BLaER1 treated with 17β-estradiol and CSF1 and Interleukin-3, amounts not matched to agents 10 nM and 100 nM (cell line): ENCODE measurements at regions not wholly inside any gene's neighbourhood (a gene's known extent, or its start where the extent isn't known, plus 50 kb on each side); places are given as distances from the start of the nearest gene placed in this dataset.

Experiments
- H3K27ac ChIP-seq, 11 experiments: shearing (Covaris generic); formaldehyde crosslinking; 2 replicates each; pipeline ENCODE4 v1.8.1; 2022
- H3K27me3 ChIP-seq, 11 experiments: shearing (Covaris generic); formaldehyde crosslinking; 2 replicates each; pipeline ENCODE4 v1.8.1; 2022
- H3K36me3 ChIP-seq, 11 experiments: shearing (Covaris generic); formaldehyde crosslinking; 2 replicates each; pipeline ENCODE4 v1.8.1; 2022
- H3K4me1 ChIP-seq, 10 experiments: shearing (Covaris generic); formaldehyde crosslinking; 2 replicates each; pipeline ENCODE4 v1.8.1; 2022
- H3K4me2 ChIP-seq, 11 experiments: shearing (Covaris generic); formaldehyde crosslinking; 2 replicates each; pipeline ENCODE4 v1.8.1; 2022
- H3K4me3 ChIP-seq, 10 experiments: shearing (Covaris generic); formaldehyde crosslinking; 2 replicates each; pipeline ENCODE4 v1.8.1; 2022
- H3K9ac ChIP-seq, 11 experiments: shearing (Covaris generic); formaldehyde crosslinking; 2 replicates each; pipeline ENCODE4 v1.8.1; 2022
- H3K9me3 ChIP-seq, 11 experiments: shearing (Covaris generic); formaldehyde crosslinking; replicated peaks in 1 of 11; 2 replicates each; pipeline ENCODE4 v1.8.1; 2022
- H4K20me1 ChIP-seq, 11 experiments: shearing (Covaris generic); formaldehyde crosslinking; 2 replicates each; pipeline ENCODE4 v1.8.1; 2022
- Cebpa-rat ChIP-seq, 11 experiments: shearing (Covaris generic); IDR thresholded peaks; 2 replicates each; pipeline ENCODE4 v1.8.1; 2022

- Histone ChIP-seq H3K36me3 (no peaks in the 10 kb centered on the region), H3K27ac (no peak overlapping the region), H3K4me2 (no peak overlapping the region), H3K4me1 (peaks cover 0 to 6% (median 0%) of the 10 kb centered on the region in 10 experiments; a peak in 1 of 20 replicates), H3K9me3 (peaks cover 0 to 15% (median 0%) of the 10 kb centered on the region in 11 experiments; a peak in 6 of 22 replicates), H3K27me3 (peaks cover 0 to 8% (median 0%) of the 10 kb centered on the region in 11 experiments; a peak in 5 of 22 replicates), H3K4me3 (no peak overlapping the region), H3K9ac (no peak overlapping the region), H4K20me1 (no peaks in the 10 kb centered on the region)
- TF ChIP-seq Cebpa-rat (IDR thresholded peaks at IDR 0.05) = no peak
Measured at GRCh38 chr20:56964901-56965300, 301.5 kb downstream of the BMP7 start.

GRCh38 chr20:56967916-56968315 is 298.5 kb downstream of the BMP7 start:
- H3K4me2 ChIP-seq = no peak overlapping the region

GRCh38 chr20:56968376-56969048 is 297.9 kb downstream of the BMP7 start:
- peaks cover 0 to 5% (median 0%) of the 10 kb centered on the region in 10 experiments; a peak in 1 of 20 replicates for H3K4me1 ChIP-seq
- H3K9me3 ChIP-seq = peaks cover 0 to 9% (median 0%) of the 10 kb centered on the region in 11 experiments; a peak in 4 of 22 replicates

More at GRCh38 chr20:56967916-56968315, 298.5 kb downstream of the BMP7 start:
- TF ChIP-seq Cebpa-rat (IDR thresholded peaks at IDR 0.05) = no peak
- Histone ChIP-seq H3K9me3 (peaks cover 0 to 9% (median 0%) of the 10 kb centered on the region in 11 experiments; a peak in 6 of 22 replicates), H3K9ac (no peak overlapping the region), H3K27ac (no peak overlapping the region), H3K4me1 (peaks cover 0 to 6% (median 0%) of the 10 kb centered on the region in 10 experiments; a peak in 1 of 20 replicates), H3K27me3 (peaks cover 0 to 5% (median 0%) of the 10 kb centered on the region in 11 experiments; a peak in 3 of 22 replicates), H3K36me3 (no peaks in the 10 kb centered on the region), H4K20me1 (no peaks in the 10 kb centered on the region; a peak in 1 of 22 replicates), H3K4me3 (no peak overlapping the region)

GRCh38 chr20:56974499-56975250 is 291.8 kb downstream of the BMP7 start:
- Histone ChIP-seq H3K9me3 (no peaks in the 10 kb centered on the region), H3K27ac (0 out of 22 replicates have a peak overlapping the region, but pooled peaks of 1 of the 11 experiments have one; percentile 7), H3K4me1 (peaks cover 0 to 17% (median 9%) of the 10 kb centered on the region in 10 experiments; a peak in 16 of 20 replicates), H4K20me1 (no peaks in the 10 kb centered on the region; a peak in 2 of 22 replicates), H3K4me2 (peak overlapping the region in 10 of 11 experiments; percentile 1 to 67 (median 53); a peak in 18 of 22 replicates), H3K27me3 (peaks cover 30 to 44% (median 35%) of the 10 kb centered on the region in 11 experiments), H3K4me3 (no peak overlapping the region), H3K36me3 (no peaks in the 10 kb centered on the region), H3K9ac (no peak overlapping the region)
- peak in 1 of 11 experiments; percentile 69; a peak in 1 of 22 replicates for TF ChIP-seq Cebpa-rat (IDR thresholded peaks at IDR 0.05)

More at GRCh38 chr20:56968376-56969048, 297.9 kb downstream of the BMP7 start:
- H3K4me2 ChIP-seq = no peak overlapping the region
- no peaks in the 10 kb centered on the region; a peak in 1 of 22 replicates for H4K20me1 ChIP-seq
- H3K9ac ChIP-seq = no peak overlapping the region
- no peaks in the 10 kb centered on the region for H3K36me3 ChIP-seq
- no peak overlapping the region for H3K4me3 ChIP-seq
- H3K27me3 ChIP-seq = peaks cover under 1 to 10% (median 4%) of the 10 kb centered on the region in 11 experiments; a peak in 16 of 22 replicates
- TF ChIP-seq Cebpa-rat (IDR thresholded peaks at IDR 0.05) = no peak
- no peak overlapping the region for H3K27ac ChIP-seq

GRCh38 chr20:56975838-56976237 is 290.6 kb downstream of the BMP7 start:
- H3K4me2 ChIP-seq = peak overlapping the region in 1 of 11 experiments; percentile 45; a peak in 1 of 22 replicates
- H3K36me3 ChIP-seq = no peaks in the 10 kb centered on the region
- H3K27ac ChIP-seq = peak overlapping the region in 1 of 11 experiments; percentile 7; a peak in 1 of 22 replicates
- no peaks in the 10 kb centered on the region; a peak in 2 of 22 replicates for H4K20me1 ChIP-seq
- H3K9me3 ChIP-seq = no peaks in the 10 kb centered on the region
- no peak for TF ChIP-seq Cebpa-rat (IDR thresholded peaks at IDR 0.05)
- peaks cover 0 to 17% (median 9%) of the 10 kb centered on the region in 10 experiments; a peak in 16 of 20 replicates for H3K4me1 ChIP-seq
- peaks cover 30 to 44% (median 35%) of the 10 kb centered on the region in 11 experiments for H3K27me3 ChIP-seq
- H3K9ac ChIP-seq = no peak overlapping the region
- no peak overlapping the region for H3K4me3 ChIP-seq

- Histone ChIP-seq H3K9me3 (no peaks in the 10 kb centered on the region), H3K27me3 (peaks cover 30 to 44% (median 35%) of the 10 kb centered on the region in 11 experiments), H3K36me3 (no peaks in the 10 kb centered on the region), H3K4me3 (no peak overlapping the region), H3K9ac (no peak overlapping the region), H4K20me1 (no peaks in the 10 kb centered on the region; a peak in 1 of 22 replicates), H3K4me2 (no peak overlapping the region), H3K4me1 (peaks cover 0 to 17% (median 9%) of the 10 kb centered on the region in 10 experiments; a peak in 16 of 20 replicates), H3K27ac (0 out of 22 replicates have a peak overlapping the region, but pooled peaks of 1 of the 11 experiments have one; percentile 7)
- TF ChIP-seq Cebpa-rat (IDR thresholded peaks at IDR 0.05) = no peak
Measured at GRCh38 chr20:56976336-56976735, 290.1 kb downstream of the BMP7 start.

- peaks cover 0 to 17% (median 9%) of the 10 kb centered on the region in 10 experiments; a peak in 16 of 20 replicates for H3K4me1 ChIP-seq
- H3K27ac ChIP-seq = no peak overlapping the region
- peaks cover 0 to 2% (median 0%) of the 10 kb centered on the region in 11 experiments; a peak in 1 of 22 replicates for H3K9me3 ChIP-seq
- peaks cover 28 to 35% (median 31%) of the 10 kb centered on the region in 11 experiments for H3K27me3 ChIP-seq
- H3K9ac ChIP-seq = no peak overlapping the region
- no peak overlapping the region for H3K4me2 ChIP-seq
- H4K20me1 ChIP-seq = no peaks in the 10 kb centered on the region; a peak in 1 of 22 replicates
- no peaks in the 10 kb centered on the region for H3K36me3 ChIP-seq
- TF ChIP-seq Cebpa-rat (IDR thresholded peaks at IDR 0.05) = no peak
- H3K4me3 ChIP-seq = no peak overlapping the region
Measured at GRCh38 chr20:56978475-56978874, 288.0 kb downstream of the BMP7 start.

GRCh38 chr20:56979125-56979524 is 287.3 kb downstream of the BMP7 start:
- H3K4me1 ChIP-seq = peaks cover 0 to 17% (median 9%) of the 10 kb centered on the region in 10 experiments; a peak in 16 of 20 replicates
- H3K9me3 ChIP-seq = peaks cover 0 to 8% (median 5%) of the 10 kb centered on the region in 11 experiments; a peak in 11 of 22 replicates
- H3K4me3 ChIP-seq = no peak overlapping the region
- H3K36me3 ChIP-seq = no peaks in the 10 kb centered on the region
- TF ChIP-seq Cebpa-rat (IDR thresholded peaks at IDR 0.05) = no peak
- H3K27ac ChIP-seq = no peak overlapping the region
- H3K4me2 ChIP-seq = no peak overlapping the region
- H3K27me3 ChIP-seq = peaks cover 21 to 28% (median 25%) of the 10 kb centered on the region in 11 experiments
- no peak overlapping the region for H3K9ac ChIP-seq
- no peaks in the 10 kb centered on the region for H4K20me1 ChIP-seq
